GM23338 (cell line): ENCODE measurements at regions not wholly inside any gene's neighbourhood (a gene's known extent, or its start where the extent isn't known, plus 50 kb on each side); places are given as distances from the start of the nearest gene placed in this dataset.

Experiments used
- ATAC-seq: fragments of 200-7000 bp; cut with Tn5 transposase; 3 replicates; pipeline ENCODE4 v1.9.1; 2020
- DNase-seq: peaks from one replicate; pipeline ENCODE4 v3.0.0-alpha.2; 2015; ENCODE audit warnings: low spot score
- H2AFZ ChIP-seq: fragments of 200-600 bp; sonication (generic); 2 replicates; pipeline ENCODE4 v1.8.0; 2016; ENCODE audit warnings: antibody characterized with exemption, mild to moderate bottlenecking, moderate library complexity
- H3F3A ChIP-seq: fragments of 200-600 bp; sonication (generic); replicated peaks from 2 replicates; pipeline ENCODE4 v1.8.0; 2017; ENCODE audit warnings: antibody characterized with exemption, mixed run types, low read depth
- H3K27ac ChIP-seq: fragments of 200-600 bp; sonication (generic); 2 replicates; pipeline ENCODE4 v1.6.1; 2016; ENCODE audit warnings: low read depth
- H3K27me3 ChIP-seq: fragments of 200-600 bp; sonication (generic); 2 replicates; pipeline ENCODE4 v1.8.0; 2016; ENCODE audit warnings: mild to moderate bottlenecking, mixed run types, moderate library complexity; ENCODE audit not compliant: insufficient read depth
- H3K36me3 ChIP-seq: fragments of 200-600 bp; sonication (generic); 2 replicates; pipeline ENCODE4 v1.8.0; 2016; ENCODE audit warnings: mild to moderate bottlenecking; ENCODE audit not compliant: insufficient read depth
- H3K4me1 ChIP-seq: fragments of 200-600 bp; sonication (generic); 2 replicates; pipeline ENCODE4 v1.8.0; 2016; ENCODE audit warnings: mild to moderate bottlenecking, moderate library complexity; ENCODE audit not compliant: insufficient read depth
- H3K4me2 ChIP-seq: fragments of 200-600 bp; sonication (generic); 2 replicates; pipeline ENCODE4 v1.7.1; 2017; ENCODE audit warnings: mixed run types
- H3K4me3 ChIP-seq: fragments of 200-600 bp; sonication (generic); 2 replicates; pipeline ENCODE4 v1.6.1; 2016; ENCODE audit warnings: mixed run types
- H3K79me2 ChIP-seq: fragments of 200-600 bp; sonication (generic); replicated peaks from 2 replicates; pipeline ENCODE4 v1.8.0; 2017; ENCODE audit warnings: mild to moderate bottlenecking; ENCODE audit not compliant: insufficient read depth
- H3K9me2 ChIP-seq: fragments of 200-600 bp; sonication (generic); 2 replicates; pipeline ENCODE4 v1.8.0; 2017; ENCODE audit not compliant: insufficient read depth
- H4K20me1 ChIP-seq: fragments of 200-600 bp; sonication (generic); replicated peaks from 2 replicates; pipeline ENCODE4 v1.8.0; 2017; ENCODE audit warnings: mild to moderate bottlenecking; ENCODE audit not compliant: insufficient read depth
- H3K27ac Mint-ChIP-seq: 2 replicates; pipeline ENCODE4 v1.8.0; 2020; ENCODE audit warnings: inconsistent platforms, mild to moderate bottlenecking, moderate library complexity, mixed read lengths
- H3K27me3 Mint-ChIP-seq: 3 replicates; pipeline ENCODE4 v1.8.0; 2022; ENCODE audit warnings: low read depth, mild to moderate bottlenecking, moderate library complexity, mixed read lengths, inconsistent platforms; ENCODE audit not compliant: insufficient read depth, poor library complexity
- H3K36me3 Mint-ChIP-seq: 3 replicates; pipeline ENCODE4 v1.8.0; 2021; ENCODE audit warnings: low read depth, mild to moderate bottlenecking, inconsistent platforms, moderate library complexity, mixed read lengths
- H3K4me1 Mint-ChIP-seq: 3 replicates; pipeline ENCODE4 v1.8.0; 2020; ENCODE audit warnings: mild to moderate bottlenecking, inconsistent platforms, mixed read lengths
- H3K4me3 Mint-ChIP-seq: 3 replicates; pipeline ENCODE4 v1.8.0; 2021; ENCODE audit warnings: moderate library complexity, mild to moderate bottlenecking, inconsistent platforms, mixed read lengths
- H3K9me3 Mint-ChIP-seq: 3 replicates; pipeline ENCODE4 v1.8.0; 2020; ENCODE audit warnings: moderate library complexity, mild to moderate bottlenecking, inconsistent platforms, mixed read lengths
- CTCF ChIP-seq, 2 experiments: fragments of 200-600 bp in 1 of 2; sonication (generic) in 1 of 2; conservative IDR thresholded peaks; 2 replicates each; pipeline versions ENCODE4 v1.5.1 to v1.6.1; 2016 to 2017; ENCODE audit warnings: antibody characterized with exemption in 2 of 2, low read depth in 2 of 2, mild to moderate bottlenecking in 2 of 2, moderate library complexity in 1 of 2
- EZH2phosphoT487 ChIP-seq: fragments of 200-600 bp; sonication (generic); IDR thresholded peaks from one replicate; pipeline ENCODE4 v1.8.1; 2018; ENCODE audit warnings: antibody characterized with exemption; ENCODE audit not compliant: unreplicated experiment
- JUNB ChIP-seq: IDR thresholded peaks from one replicate; pipeline ENCODE4 v1.6.1; 2016; ENCODE audit warnings: antibody characterized with exemption; ENCODE audit not compliant: unreplicated experiment
- STAT1 ChIP-seq: IDR thresholded peaks from one replicate; pipeline ENCODE4 v1.6.1; 2016; ENCODE audit warnings: antibody characterized with exemption; ENCODE audit not compliant: unreplicated experiment
- ZNF462 ChIP-seq: fragments of 250-450 bp; sonication (Bioruptor Pico); IDR thresholded peaks from 2 replicates; pipeline ENCODE4 v1.5.0; 2020; ENCODE audit warnings: mild to moderate bottlenecking, moderate library complexity
- TF ChIP-seq, protein P1 (sequence below): IDR thresholded peaks from 2 replicates; pipeline ENCODE4 v1.6.1; 2016; ENCODE audit warnings: antibody characterized with exemption

DNA sequence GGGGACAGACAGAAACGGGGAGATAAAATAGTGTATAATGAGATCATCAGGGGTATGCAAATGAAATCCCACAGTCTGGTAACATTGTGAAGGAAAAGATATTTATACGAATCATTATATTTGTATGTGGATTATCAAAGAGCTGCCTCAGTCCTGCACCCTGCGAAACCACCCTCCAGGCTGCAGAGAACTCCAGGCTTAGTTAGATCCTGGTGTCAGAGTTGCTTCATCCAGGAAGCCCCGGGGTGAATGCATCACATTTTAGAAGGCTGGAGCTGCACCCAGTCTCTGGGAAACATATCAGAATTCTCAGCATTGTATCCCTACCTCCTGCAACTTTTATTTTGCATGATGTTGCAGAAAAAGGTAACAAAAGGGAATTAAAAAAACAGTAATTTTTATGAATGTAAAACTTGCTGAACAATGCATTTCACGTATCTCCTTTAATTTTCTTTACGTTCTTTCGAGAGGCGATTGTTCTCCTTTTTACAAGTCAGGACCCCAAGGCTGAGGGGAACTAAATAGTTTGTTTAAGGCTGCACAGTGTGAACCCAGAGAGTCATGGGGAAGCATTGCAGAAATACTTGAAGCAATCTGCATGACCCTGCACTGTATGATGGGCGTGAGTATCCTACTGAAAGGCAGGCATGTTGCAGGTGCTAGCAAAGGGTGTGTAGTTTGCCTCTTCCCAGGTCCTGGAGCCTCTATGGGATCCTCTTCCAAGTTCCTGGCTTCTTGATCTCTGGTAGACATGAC is 299.5 kb upstream of the CLNK start (continued):
- TF ChIP-seq ZNF462 = no peak
- TF ChIP-seq STAT1 = no peak
- TF ChIP-seq EZH2phosphoT487 = no peak
- TF ChIP-seq CTCF (conservative IDR thresholded peaks at IDR 0.05; ENCODE audit: low read depth in 2 of 2) = no peak

GRCh38 chr4:10983268-10983667 is 298.7 kb upstream of the CLNK start:
- H3K36me3 Mint-ChIP-seq = no peaks in the 10 kb centered on the region
- 0 out of 2 replicates have a peak, but pooled peaks cover 2% of the 10 kb centered on the region for H3K27me3 ChIP-seq
- H3F3A ChIP-seq = no peaks in the 10 kb centered on the region
- H3K4me1 ChIP-seq = peaks cover 28% of the 10 kb centered on the region
- H3K27ac ChIP-seq = no peak overlapping the region
- H3K36me3 ChIP-seq = no peaks in the 10 kb centered on the region
- no peaks in the 10 kb centered on the region for H3K79me2 ChIP-seq
- H4K20me1 ChIP-seq = no peaks in the 10 kb centered on the region
- peak; percentile 52 for ATAC-seq
- H3K9me3 Mint-ChIP-seq = no peaks in the 10 kb centered on the region
- H3K27me3 Mint-ChIP-seq = peaks cover 16% of the 10 kb centered on the region
- H3K27ac Mint-ChIP-seq = no peak overlapping the region
- peaks cover 31% of the 10 kb centered on the region for H3K4me1 Mint-ChIP-seq
- H3K4me2 ChIP-seq = no peak overlapping the region; the same call in 1 of the 2 replicates
- H3K4me3 ChIP-seq = no peak overlapping the region
- no peak for DNase-seq
- H3K9me2 ChIP-seq = peaks cover 7% of the 10 kb centered on the region; the same call in 1 of the 2 replicates
- peak overlapping the region; percentile 11; the same call in 1 of the 2 replicates for H2AFZ ChIP-seq
- H3K4me3 Mint-ChIP-seq = no peak overlapping the region
- TF ChIP-seq STAT1 (no peak), JUNB (no peak)
- TF ChIP-seq, protein P1, sequence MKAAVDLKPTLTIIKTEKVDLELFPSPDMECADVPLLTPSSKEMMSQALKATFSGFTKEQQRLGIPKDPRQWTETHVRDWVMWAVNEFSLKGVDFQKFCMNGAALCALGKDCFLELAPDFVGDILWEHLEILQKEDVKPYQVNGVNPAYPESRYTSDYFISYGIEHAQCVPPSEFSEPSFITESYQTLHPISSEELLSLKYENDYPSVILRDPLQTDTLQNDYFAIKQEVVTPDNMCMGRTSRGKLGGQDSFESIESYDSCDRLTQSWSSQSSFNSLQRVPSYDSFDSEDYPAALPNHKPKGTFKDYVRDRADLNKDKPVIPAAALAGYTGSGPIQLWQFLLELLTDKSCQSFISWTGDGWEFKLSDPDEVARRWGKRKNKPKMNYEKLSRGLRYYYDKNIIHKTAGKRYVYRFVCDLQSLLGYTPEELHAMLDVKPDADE = no peak
